Panc1 (cell line): ENCODE measurements at regions not wholly inside any gene's neighbourhood (a gene's known extent, or its start where the extent isn't known, plus 50 kb on each side); places are given as distances from the start of the nearest gene placed in this dataset.

Experiments
- ATAC-seq: fragments of 200-7000 bp; cut with Tn5 transposase; 2 replicates; pipeline ENCODE4 v1.9.1; 2020; ENCODE audit warnings: mild to moderate bottlenecking, moderate library complexity
- BruUV-seq: library from RNA; stranded (reverse); fragments of 400-500 nt; replicated peaks from 2 replicates; lab custom pipeline; 2021; lab: Mats Ljungman, UMichigan
- CTCF ChIA-PET: fragments of 300-600 bp; sonication (Branson Sonifier 250); formaldehyde crosslinking; loops from one replicate; lab custom pipeline; 2022; ENCODE audit warnings: antibody characterized with exemption; lab: Charles Lee
- POLR2A ChIA-PET: fragments of 300-600 bp; sonication (Branson Sonifier 250); formaldehyde crosslinking; loops from one replicate; lab custom pipeline; 2022; ENCODE audit warnings: antibody characterized with exemption; lab: Charles Lee
- DNase-seq: peaks from one replicate; pipeline ENCODE4 v3.0.0-alpha.2; 2010; ENCODE audit warnings: low read depth, low spot score
- H3K27ac ChIP-seq: 2 replicates; pipeline ENCODE4 v1.5.1; 2011; ENCODE audit warnings: mild to moderate bottlenecking, low read length, inconsistent platforms
- H3K27me3 ChIP-seq: fragments of 200-500 bp; sonication (Bioruptor generic); 2 replicates; pipeline ENCODE4 v1.6.0; 2014; ENCODE audit warnings: low read length, inconsistent platforms; ENCODE audit not compliant: control insufficient read depth, insufficient read depth
- H3K36me3 ChIP-seq: fragments of 200-500 bp; sonication (Bioruptor generic); 2 replicates; pipeline ENCODE4 v1.5.1; 2014; ENCODE audit warnings: inconsistent platforms, mild to moderate bottlenecking, low read length, moderate library complexity; ENCODE audit not compliant: control insufficient read depth, insufficient read depth
- H3K4me1 ChIP-seq: 2 replicates; pipeline ENCODE4 v1.5.1; 2011; ENCODE audit warnings: inconsistent platforms, mild to moderate bottlenecking, low read length, moderate library complexity; ENCODE audit not compliant: control insufficient read depth, insufficient read depth
- H3K4me3 ChIP-seq, 2 experiments: 2 replicates each; pipeline ENCODE4 v1.5.1; 2011 to 2012; ENCODE audit warnings: low read depth in 2 of 2, low read length in 2 of 2, mild to moderate bottlenecking in 2 of 2, inconsistent platforms in 1 of 2, moderate library complexity in 1 of 2
- H3K9me3 ChIP-seq: fragments of 200-500 bp; sonication (Bioruptor generic); 2 replicates; pipeline ENCODE4 v1.5.1; 2014; ENCODE audit warnings: low read depth, mild to moderate bottlenecking, inconsistent platforms, low read length, moderate library complexity; ENCODE audit not compliant: control insufficient read depth, insufficient read depth
- CTCF ChIP-seq: fragments of 450-650 bp; IDR thresholded peaks from 2 replicates; pipeline ENCODE4 v1.5.1; 2017; ENCODE audit warnings: mild to moderate bottlenecking
- POLR2AphosphoS5 ChIP-seq: IDR thresholded peaks from 2 replicates; pipeline ENCODE4 v1.6.1; 2012; ENCODE audit warnings: mild to moderate bottlenecking, low read depth, low read length, moderate library complexity
- REST ChIP-seq, 2 experiments: IDR thresholded peaks; 2 replicates each; pipeline ENCODE4 v1.6.1; 2011 to 2012; ENCODE audit warnings: low read depth in 2 of 2, control low read depth in 1 of 2, low read length in 1 of 2, mild to moderate bottlenecking in 1 of 2, moderate library complexity in 1 of 2; ENCODE audit not compliant: insufficient read depth in 1 of 2
- SIN3A ChIP-seq: IDR thresholded peaks from 2 replicates; pipeline ENCODE4 v1.6.1; 2012; ENCODE audit warnings: low read depth, mild to moderate bottlenecking, low read length, moderate library complexity, borderline replicate concordance; ENCODE audit not compliant: insufficient read depth
- TCF7L2 ChIP-seq: IDR thresholded peaks from 2 replicates; pipeline ENCODE4 v1.6.1; 2011; ENCODE audit warnings: mild to moderate bottlenecking, low read depth, low read length, inconsistent platforms
- in situ Hi-C: cut with HindIII; loops from 2 replicates; pipeline ENCODE4 v1.10.0; 2016; ENCODE audit warnings: low sequenced_read_pairs, low pct_unique_long_range_greater_than_20kb
- intact Hi-C: fragments of 100-400 bp; cut with micrococcal nuclease; formaldehyde crosslinking; loops from one replicate; pipeline ENCODE4 v1.10.0; 2022; ENCODE audit not compliant: unreplicated experiment

GRCh38 chrX:147342197-147342596 lies 527.7 kb upstream of the CXorf51A start:
- H3K4me3 ChIP-seq, result no peak overlapping the region
- H3K9me3 ChIP-seq, result no peaks in the 10 kb centered on the region
- DNase-seq (no peak), ATAC-seq (no peak)
- TF ChIP-seq CTCF (no peak), SIN3A (no peak), REST (IDR thresholded peaks at IDR 0.05; ENCODE audit: insufficient read depth in 1 of 2, low read depth in 2 of 2, low read length in 1 of 2) (no peak), POLR2AphosphoS5 (no peak), TCF7L2 (no peak)
- intact Hi-C loops (no loop called here), in situ Hi-C loops (no loop called here)
- no peaks in the 10 kb centered on the region for H3K36me3 ChIP-seq
- no TSS peak for BruUV-seq
- no peaks in the 10 kb centered on the region for H3K4me1 ChIP-seq
- CTCF ChIA-PET, result no interaction called here
- no peaks in the 10 kb centered on the region for H3K27me3 ChIP-seq
- H3K27ac ChIP-seq, result no peak overlapping the region
- POLR2A ChIA-PET, result no interaction called here

- no peaks in the 10 kb centered on the region for H3K27me3 ChIP-seq
- intact Hi-C loops (no loop called here), in situ Hi-C loops (no loop called here)
- no peaks in the 10 kb centered on the region for H3K4me1 ChIP-seq
- ChIA-PET CTCF (no interaction called here), POLR2A (no interaction called here)
- DNase-seq (no peak), ATAC-seq (no peak)
- H3K36me3 ChIP-seq, result no peaks in the 10 kb centered on the region
- H3K4me3 ChIP-seq, result no peak overlapping the region
- TF ChIP-seq REST (IDR thresholded peaks at IDR 0.05; ENCODE audit: insufficient read depth in 1 of 2, low read depth in 2 of 2, low read length in 1 of 2) (no peak), SIN3A (no peak), CTCF (no peak), TCF7L2 (no peak), POLR2AphosphoS5 (no peak)
- no peak overlapping the region for H3K27ac ChIP-seq
- no TSS peak for BruUV-seq
- no peaks in the 10 kb centered on the region for H3K9me3 ChIP-seq
These were observed 526.4 kb upstream of the CXorf51A start for GRCh38 chrX:147340947-147341346.
